ENCODE measurements at regions not wholly inside any gene's neighbourhood (a gene's known extent, or its start where the extent isn't known, plus 50 kb on each side); places are given as distances from the start of the nearest gene placed in this dataset.

GRCh38 chr7:27299861-27300260 lies 57.3 kb downstream of the EVX1 start:
- no peak for DNase-seq

GRCh38 chr7:27300421-27300820 lies 57.8 kb downstream of the EVX1 start:
- no peak for DNase-seq

DNA sequence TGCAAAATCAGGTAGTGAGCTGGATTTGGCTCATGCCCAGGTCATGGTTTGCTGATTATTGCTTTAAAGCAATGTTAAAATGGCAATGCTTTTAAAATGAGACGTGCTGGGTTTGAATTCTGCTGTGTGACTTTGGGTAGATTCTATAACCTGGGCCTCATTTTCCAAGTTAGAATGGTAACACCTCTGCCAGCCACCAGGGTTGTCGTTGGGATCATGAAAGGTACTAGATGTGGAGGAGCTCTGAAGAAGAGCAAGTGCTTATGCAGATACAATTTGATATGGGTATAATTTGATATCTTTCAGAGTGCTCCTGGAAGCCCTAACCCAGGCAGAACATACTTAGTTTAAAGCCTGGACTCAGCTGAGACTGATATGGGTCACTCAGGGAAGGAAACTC lies 60.0 kb downstream of the EVX1 start:
- no peak for DNase-seq

- DNase-seq = no peak
Observed at GRCh38 chr7:27303026-27303425, 60.4 kb downstream of the EVX1 start.

DNA sequence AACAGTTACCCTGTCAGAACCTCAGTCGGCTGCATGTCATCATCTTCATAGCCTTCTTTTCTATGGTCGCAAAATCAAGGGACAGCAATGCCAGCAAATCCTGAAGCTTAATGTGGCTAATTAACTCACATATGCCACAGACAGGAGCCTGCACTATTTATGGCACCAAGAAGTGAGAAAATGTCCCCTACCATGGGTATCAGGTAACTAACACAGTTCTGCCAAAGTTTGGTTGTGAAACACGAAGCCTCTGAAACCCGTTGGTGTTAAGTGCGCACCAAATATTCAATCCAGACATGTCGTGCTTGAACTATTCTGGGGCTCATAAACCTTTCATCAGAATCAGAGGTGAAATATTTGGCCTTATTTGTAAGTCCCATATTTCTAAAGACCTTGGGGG lies 63.3 kb downstream of the EVX1 start:
- no peak for DNase-seq

DNA sequence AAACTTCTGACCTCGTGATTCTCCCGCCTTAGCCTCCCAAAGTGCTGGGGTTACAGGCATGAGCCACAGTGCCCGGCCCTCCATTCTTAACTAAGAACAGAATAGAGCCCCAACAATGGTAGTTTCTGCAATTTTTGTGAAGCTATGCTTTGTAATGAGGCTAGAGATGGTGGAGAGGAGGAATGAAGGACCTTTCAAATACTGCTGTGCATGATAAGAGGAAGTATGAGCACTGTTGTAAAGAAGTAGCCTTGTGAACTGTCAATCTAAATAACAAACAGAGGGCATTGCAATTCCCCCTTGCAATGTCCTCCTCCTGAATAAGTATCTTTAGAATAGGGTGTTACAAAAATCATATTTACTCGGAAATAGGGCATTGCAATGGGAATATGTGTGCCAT lies 70.2 kb downstream of the EVX1 start:
- no peak for DNase-seq

GRCh38 chr7:27314111-27314510 lies 71.5 kb downstream of the EVX1 start:
- no peak for DNase-seq

- no peak for DNase-seq
Observed at GRCh38 chr7:27315066-27315465, 72.5 kb downstream of the EVX1 start.

GRCh38 chr7:27316311-27316710 lies 73.7 kb downstream of the EVX1 start:
- no peak for DNase-seq

- DNase-seq = no peak
Observed at GRCh38 chr7:27324246-27324645, 81.6 kb downstream of the EVX1 start.

- DNase-seq = no peak
Observed at GRCh38 chr7:27329909-27330308, 87.3 kb downstream of the EVX1 start.

DNA sequence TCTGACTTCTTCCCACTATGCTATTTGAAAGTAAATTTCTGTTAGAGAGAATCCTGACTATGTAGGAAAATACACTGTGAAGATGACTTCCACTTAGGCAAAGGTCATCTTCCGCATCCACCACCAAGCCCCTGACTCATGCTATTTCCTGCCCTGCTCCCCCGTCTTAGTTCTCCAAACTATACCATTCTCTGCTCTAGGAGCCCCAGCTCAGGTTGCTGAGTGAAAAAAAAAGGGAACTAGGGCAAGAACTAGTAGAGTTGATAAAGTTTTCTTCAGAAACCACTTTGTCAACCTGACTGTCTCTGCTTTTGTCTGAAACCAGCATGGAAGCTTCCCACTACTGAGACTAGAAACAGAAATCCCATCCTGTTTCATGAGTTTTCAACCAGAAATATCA lies 96.9 kb downstream of the EVX1 start:
- DNase-seq = peak; percentile 59

DNA sequence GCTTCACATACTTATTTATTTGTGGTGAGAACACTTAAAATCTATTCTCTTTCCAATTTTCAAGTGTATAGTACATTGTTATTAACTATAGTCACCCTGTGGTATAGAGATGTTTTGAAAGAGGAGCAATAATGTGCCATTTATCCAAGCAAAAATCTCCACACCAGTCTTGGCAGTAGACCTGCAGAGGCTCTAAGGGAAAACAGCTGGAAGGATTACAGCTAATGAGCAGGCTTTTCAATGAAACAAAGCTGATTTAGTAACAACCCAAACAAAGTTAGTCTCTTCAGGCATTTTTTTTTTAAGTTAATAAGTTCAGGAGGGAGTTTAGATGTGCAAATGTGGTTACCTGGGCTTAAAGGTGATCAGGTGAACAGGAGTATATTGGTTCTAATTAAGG lies 101.9 kb downstream of the EVX1 start:
- no peak for DNase-seq

GRCh38 chr7:27345164-27345887 lies 102.7 kb downstream of the EVX1 start:
- DNase-seq = no peak

GRCh38 chr7:27345997-27346396 lies 103.4 kb downstream of the EVX1 start:
- no peak for DNase-seq

DNA sequence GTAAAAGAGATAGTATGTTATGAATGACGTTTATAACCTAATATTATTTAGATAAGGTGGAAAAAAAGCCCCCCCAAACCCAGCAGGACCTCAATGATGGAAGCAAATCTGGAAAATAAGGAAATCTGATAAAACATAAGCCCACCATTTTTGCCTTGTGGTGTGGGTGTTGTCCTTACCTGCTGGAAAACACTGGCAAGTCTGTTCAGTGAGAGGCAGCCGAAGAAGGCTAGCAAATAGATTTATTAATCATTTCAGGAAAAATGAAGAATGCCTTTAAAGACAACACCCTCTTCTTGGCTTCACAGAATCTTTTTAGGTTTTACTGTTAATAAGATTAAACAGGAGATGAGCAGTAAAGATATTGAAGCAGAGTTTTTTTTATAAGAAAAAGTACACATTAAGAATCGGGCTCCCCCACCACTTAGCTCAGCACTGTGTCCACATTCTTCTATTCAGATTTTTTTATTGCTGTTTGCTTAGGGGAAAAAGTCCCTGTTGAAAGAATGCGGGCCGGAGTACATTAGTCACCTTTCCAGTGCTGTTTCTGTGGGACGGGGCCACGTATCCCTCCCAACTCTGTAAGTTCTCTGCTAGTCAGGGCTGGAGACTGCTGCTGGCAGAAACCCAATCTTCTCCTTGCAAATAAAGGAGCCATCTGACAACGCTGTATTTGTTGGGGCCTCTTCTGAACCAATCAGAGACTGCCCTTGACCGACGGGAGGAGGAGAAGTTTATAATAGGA lies 104.1 kb downstream of the EVX1 start:
- no peak for DNase-seq

GRCh38 chr7:27347276-27347640 lies 104.7 kb downstream of the EVX1 start:
- DNase-seq = no peak

- DNase-seq = no peak
Observed at GRCh38 chr7:27349621-27350020, 107.0 kb downstream of the EVX1 start.

- DNase-seq = no peak
Observed at GRCh38 chr7:27351137-27351536, 108.5 kb downstream of the EVX1 start.

- no peak for DNase-seq
Observed at GRCh38 chr7:27351786-27352185, 109.2 kb downstream of the EVX1 start.

- no peak for DNase-seq
Observed at GRCh38 chr7:27359181-27360125, 116.9 kb downstream of the EVX1 start.

DNA sequence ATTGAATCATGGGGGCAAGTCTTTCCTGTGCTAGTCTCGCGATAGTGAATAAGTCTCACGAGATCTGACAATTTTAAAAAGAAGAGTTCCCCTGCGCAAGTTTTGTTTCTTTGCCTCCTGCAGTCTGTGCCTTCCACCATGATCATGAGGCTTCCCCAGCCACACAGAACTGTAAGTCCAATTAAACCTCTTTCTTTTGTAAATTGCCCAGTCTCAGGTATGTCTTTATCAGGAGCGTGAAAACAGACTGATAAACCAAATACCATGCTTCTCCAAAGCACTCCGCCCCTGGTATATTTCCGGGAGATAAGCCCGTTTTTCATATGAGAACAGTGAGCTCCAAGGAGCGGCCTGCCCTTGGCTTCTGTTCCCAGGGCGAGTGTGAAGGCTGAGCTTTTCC lies 118.9 kb downstream of the EVX1 start:
- DNase-seq = no peak

GRCh38 chr7:27362026-27362425 lies 119.4 kb downstream of the EVX1 start:
- DNase-seq = no peak

DNA sequence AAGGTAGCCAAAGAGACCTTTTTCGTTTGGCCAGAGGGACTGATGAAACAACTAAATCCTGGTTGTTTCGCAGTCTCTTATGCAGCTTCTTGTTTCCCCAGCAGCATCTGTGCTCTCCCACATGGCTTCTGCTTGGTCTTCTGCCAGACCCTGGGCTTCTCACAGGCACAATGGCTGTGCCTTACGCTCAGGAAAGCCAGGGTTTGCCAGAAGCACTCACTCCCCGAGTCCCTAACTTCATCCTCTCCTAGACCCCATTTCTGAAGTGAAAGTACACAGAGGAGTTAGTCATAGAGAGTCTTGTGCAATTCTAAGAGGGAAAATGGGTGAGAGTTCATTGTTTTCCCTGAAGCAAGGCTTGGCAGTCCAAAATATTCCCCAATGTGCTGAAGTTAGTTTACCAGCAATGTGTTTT lies 121.7 kb downstream of the EVX1 start:
- no peak for DNase-seq
